GM21447 (cell line): ENCODE measurements at regions not wholly inside any gene's neighbourhood (a gene's known extent, or its start where the extent isn't known, plus 50 kb on each side); places are given as distances from the start of the nearest gene placed in this dataset.

Experiments used
- ATAC-seq: cut with Tn5 transposase; IDR thresholded peaks from one replicate; pipeline ENCODE4 v1.9.1; 2021; ENCODE audit not compliant: unreplicated experiment

DNA sequence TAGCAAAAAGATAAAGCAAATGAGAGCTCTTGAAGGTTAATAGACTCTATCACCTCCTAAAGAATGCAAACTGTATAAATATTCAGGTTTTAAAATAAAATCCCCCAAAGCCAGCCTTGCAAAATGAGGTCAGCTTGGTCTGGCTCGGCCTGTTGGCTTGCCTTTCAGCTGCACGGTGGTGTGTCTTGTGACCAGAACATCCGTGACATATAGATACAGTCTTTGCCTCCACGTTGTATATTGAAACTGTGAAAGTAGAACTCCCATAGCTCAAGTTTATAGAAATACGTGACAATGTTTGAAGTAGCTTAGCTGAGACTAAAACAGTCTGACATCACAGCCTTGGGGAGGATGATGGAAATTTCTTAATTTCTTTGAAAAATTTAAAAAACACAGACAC lies 236.6 kb upstream of the MYOCD start:
- no peak for ATAC-seq

DNA sequence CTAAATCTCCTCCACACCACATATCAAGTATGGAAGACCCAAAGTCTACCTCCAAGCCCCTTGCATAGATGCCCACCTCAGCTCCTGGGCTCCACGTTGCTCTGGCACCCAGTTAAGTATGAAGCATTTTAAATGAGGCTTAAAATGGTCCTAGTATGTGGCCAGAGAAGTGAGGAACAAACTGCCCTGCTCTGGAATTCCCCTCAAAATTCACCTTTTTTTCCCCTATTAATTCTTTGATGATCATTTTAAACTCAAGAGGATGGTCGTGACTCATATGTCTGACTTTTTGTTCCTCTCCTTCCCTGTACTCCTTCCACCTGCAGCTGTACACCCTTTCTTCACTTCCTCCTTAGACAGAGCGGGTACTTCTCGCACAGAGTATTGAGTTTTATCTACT lies 234.5 kb upstream of the MYOCD start:
- peak; percentile 78 for ATAC-seq

DNA sequence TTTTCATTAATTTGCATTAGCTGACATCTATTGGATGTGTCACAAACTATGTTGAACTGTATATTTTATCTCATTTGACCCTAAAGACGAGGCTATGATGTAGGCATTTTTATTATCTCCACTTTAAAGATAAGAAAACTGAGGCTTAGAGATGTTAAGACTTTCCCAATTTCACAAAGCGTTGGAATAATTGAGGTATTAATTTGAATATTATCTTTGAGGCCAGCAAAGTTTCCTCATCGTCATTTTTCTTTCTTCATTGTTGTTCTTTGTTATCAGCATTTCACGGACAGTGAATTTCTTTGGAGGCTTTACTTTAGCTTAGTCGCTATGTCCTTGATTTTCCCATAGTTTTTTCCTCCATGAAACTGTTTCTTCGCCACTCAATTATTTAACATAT lies 227.5 kb upstream of the MYOCD start:
- no peak for ATAC-seq

DNA sequence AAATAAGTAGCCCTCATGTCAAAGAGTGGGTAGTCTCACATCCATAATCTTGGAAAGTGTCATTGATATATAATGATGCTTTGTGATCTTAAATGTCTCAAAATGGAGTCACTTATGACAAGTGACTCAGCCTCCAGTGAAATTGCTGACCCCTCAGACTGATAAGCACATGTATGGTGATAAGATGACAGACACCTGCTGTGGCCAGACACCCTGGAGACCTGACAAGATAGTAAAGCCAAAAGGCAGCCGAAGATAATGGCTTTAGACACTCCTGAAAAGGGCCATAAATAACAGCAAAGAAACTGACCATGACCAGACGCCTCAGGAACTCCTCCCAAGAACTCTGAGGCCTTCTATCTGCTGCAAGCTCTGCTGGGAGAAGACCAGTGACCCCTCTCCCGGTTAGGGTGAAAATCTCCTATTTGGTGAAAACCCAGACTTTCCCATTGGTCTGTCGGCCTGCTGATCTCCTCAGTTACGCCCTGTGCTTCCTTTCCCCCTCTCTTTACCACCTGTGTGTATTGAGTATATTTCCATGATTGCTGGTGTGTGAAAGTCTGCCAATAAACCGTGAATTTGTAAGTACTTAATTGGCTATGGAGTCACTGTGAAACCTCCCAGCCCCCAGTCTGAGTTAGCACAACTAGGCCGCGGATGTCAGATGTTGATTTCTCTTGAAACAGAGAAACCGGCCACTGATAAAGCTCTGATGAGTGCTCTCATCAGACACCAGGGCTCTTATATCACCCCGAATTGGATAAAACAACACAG lies 226.7 kb upstream of the MYOCD start:
- ATAC-seq, result no peak

DNA sequence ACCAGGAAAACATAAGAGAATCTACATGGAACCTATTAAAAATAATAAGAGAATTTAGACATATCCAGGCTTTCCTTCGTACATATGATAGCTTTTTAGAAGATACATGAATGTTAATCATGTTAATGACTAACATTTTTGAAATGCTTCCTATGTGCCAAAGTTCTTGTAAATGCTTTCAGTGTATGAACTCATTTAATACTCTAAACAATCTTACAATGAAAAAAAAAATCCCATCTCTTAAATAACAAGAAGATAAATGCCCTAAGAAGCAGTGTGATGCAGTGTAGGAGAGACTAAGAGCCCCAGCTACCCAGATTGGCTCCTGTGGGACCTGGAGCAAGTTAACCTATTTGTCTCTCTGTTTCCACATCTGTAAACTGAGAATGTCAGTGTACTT lies 220.4 kb upstream of the MYOCD start:
- ATAC-seq, result no peak

DNA sequence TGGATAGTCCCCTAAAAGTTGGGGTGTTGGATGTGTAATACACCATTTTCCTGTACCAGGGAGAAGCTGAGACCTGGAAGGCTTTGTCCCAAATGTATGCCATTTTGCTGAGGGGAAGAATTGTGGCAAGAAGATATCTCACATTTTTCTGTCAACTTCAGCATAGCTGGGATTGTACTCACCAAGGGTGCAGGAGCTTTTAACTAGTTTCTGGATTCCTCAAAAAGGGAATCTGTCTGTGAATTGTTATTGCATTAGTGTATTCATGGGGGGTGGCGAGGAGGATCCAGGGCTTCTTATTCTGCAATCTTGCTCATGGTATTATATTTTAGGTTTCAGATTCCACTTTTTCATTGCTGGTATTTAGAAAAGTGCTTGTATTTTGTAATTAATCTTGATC lies 208.2 kb upstream of the MYOCD start:
- no peak for ATAC-seq

DNA sequence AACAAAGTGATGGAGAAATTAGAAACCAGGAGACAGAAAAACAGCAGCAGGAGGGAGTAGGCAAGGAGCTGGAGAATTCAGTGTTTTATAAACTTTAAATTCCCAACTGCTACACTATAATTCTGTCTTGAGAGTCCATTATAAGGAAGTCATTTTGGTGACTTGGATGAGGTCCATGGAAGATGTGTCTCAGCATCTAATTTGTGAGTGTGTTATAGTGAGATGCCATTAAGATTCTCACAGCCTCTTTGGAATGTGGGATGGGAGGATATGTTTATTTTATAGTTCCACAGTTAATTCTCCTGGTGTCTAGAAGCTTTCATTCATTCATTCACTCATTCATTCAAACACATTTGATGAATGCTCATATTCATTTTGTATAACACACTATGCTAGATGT lies 206.0 kb upstream of the MYOCD start:
- no peak for ATAC-seq

DNA sequence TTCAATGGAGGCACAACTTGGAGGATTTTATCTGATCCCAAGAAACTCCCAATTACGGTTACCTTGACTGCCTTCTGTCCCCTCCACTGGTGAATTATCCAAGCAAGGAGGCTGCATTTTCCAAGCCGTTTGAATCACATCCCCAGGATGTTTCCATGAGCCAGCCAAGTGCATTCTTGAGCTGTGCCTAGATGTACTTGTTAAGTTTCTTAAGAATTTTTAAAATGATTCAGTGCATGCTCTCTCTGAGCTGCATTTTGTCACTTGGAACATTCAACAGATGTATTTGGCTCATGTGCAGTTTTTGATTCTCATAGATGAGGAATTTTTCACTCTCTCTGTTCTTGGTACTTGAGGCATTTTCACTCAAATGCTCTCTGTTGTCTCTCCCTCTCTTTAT lies 202.6 kb upstream of the MYOCD start:
- no peak for ATAC-seq

DNA sequence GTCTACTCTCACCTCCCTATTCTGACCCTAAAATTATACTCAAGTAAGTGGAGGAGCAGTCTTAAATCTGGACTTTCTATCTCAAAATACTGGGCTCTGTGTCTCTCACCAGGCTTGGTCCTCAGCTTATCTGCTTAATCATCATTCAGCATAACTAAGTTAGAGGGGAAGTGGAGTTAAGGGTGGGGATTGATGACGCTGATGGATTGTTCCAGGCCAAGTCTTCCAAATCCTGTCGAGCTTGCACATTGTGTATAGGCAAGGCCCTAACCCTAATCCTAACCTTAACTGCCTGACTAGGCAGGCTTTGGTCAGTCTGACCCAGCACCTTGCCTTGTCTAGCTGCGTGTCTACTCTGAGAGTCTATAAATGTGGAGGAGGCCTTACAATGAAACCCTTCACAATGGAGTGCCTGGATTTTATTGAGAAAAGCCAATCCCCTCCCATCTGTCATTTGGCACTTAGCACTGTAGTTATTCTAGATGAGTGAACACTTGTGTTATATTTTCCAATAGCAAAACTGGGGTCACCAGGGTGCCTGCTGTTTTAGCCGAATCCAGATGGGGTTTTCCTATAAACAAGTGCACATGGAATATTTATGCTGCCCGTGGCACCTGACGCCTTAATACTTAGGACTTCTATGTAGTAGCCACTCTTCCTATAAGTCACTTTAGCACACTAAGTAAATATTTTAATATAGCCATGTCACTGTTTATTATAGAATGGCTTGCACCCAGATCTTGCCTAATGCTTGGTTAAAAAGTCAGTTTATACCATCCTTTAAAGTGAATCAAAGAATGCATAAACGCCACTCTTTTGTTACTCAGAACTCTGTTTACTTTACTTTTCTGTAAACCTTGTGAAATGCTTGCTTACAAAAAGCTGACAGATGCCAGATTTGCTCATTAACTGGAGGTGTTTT lies 193.2 kb upstream of the MYOCD start:
- no peak for ATAC-seq

DNA sequence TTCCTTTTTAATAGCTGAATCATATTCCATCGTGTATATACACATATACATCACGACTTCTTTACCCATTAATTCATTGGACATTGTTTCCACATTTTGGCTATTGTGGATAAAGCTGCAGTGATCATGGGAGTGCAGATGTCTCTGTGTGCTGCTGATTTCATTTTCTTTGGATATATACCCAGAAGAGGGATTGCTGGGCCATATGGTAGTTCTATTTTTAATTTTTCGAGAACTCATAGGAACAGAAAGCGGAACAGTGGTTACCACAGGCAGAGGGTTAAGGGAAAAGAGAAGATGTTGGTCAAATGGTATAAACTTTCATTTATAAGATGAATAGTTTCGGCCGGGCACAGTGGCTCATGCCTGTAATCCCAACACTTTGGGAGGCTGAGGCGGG lies 187.4 kb upstream of the MYOCD start:
- no peak for ATAC-seq

DNA sequence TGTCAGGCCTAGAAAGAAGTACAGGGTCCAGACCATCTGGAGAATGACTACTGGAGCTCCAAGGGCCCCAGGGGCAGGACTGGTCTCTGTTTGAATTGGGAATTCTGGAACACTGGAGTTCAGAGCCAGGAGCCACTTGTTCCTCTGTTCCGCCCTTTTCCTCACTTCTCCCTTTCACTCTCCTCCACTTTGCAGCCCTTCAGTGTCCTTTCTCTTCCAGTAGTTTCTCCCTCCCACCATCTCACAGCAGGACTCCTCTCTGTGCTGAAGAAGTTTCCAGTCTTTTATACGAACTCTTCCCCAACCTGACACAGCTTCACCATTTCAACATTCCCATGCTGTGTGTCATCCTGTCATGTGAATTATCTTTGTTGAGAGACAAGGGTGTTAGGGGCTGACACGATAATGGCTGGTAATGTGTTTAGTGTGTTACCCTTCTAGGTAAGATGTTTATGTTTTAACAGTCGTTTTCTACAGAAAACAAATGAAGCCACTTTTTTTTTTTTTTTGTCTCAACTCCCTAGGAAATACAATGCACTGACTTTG lies 180.3 kb upstream of the MYOCD start:
- ATAC-seq, result no peak

DNA sequence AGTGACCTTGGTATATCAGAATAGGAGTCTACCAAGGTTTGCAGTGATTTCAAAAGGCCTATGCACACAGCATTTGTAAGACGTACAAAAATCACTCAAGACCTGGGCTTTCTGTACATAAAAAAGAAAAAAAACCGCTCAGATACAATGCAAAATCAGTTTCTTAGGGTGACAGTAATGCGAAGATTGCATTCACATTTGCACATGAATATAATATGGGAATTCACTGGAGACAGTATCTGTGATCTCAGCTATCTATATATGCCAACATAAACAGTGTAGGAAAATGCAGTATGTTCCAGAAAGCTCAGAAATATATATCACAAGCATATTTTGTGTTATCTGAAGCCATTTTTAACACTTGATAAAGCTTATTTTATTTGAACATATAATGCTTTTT lies 176.4 kb upstream of the MYOCD start:
- ATAC-seq, result no peak

DNA sequence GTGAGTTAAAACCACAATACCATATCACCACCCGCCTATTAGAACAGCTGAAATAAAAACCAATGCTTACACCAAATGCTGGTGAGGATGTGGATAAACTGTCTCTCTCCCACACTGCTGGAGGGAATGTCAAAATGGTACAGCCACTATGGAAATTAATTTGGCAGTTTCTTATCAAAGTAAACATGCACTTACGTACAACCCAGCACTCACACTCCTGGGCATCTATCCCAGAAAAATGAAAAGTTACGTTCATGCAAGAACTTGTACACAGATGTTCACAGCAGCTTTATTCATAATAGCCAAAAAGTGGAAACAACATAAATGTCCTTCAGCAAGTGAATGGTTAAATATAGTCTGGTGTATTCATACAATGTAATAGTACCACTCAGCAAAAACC lies 173.2 kb upstream of the MYOCD start:
- no peak for ATAC-seq

DNA sequence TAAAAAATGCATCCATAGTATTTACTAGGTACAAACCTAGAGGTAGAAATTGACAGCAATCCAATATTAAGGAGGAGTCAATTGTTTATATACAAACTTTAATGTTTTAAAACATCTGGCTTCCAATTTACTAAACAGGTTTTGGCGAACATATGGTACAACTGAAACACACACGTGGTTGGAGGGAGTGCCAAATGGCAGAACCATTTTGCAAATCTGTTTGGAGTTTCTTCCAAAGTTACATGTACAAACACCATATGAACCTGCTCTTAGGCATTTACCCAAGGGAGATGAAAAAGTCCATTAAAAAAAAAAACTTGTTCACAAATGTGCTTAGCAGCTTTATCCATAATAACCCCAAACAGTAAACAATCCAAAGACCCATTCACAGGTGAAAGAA lies 159.8 kb upstream of the MYOCD start:
- no peak for ATAC-seq

DNA sequence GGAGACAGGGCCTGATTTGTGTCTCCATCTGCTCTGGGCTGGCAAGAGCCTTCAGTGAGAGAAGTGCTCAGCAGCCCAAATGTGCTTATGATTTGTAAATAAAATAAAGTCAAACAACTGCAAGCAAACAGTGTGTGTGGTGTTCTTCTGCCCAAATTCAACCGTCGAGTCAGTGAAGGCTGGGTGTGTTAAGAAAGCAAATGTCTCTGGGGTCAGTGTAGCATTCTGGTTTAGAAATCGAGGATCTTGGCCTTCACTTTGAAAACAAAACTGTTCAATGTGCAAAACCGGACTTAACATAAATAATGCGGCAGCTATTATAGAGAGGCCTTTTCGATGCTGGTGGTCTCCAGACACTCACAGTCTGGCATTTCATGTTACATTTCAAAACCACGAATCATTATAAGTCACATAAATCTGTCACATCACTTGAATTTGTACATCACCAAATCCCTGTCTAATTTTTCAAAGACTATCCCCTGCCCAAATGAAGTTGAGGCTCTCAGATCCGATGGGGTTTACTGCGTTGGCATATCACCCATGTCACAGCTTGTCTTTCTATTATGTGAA lies 158.6 kb upstream of the MYOCD start:
- no peak for ATAC-seq

DNA sequence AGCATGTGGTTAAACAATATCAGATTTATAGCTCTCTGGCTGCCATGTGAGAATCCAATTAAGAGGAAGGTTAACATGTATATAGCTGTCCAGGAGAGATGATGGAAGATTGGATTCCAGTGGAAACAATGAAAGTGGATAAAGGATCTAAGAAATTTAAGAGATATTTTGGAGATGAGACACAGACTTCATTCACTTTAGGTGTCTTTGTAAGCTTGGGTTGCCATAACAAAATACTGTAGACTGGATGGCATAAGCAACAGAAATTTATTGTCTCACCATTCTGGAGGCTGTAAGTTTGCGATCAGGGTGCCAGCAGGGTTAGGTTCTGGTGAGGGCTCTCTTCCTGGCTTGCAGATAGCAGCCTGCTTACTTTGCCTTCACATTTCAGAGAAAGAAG lies 155.9 kb upstream of the MYOCD start:
- ATAC-seq, result no peak

DNA sequence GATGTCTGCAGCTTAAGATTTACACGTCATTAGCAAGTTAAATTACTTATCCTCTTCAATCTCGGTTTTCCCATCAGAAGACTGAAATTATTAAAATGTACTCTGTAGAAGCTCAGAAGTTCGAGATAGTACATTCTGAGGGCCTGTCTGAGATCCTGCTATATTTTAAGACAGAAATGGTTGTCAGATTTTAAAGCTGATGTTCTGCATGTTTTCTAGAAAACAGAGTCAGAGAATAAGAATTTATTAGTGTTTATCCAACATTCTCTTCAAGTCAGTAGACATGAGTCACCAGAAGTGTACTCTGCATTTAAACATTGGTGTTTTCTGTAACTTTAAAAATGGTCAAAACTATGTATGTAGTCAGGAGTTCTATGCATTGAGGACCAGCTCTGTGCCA lies 155.2 kb upstream of the MYOCD start:
- no peak for ATAC-seq

DNA sequence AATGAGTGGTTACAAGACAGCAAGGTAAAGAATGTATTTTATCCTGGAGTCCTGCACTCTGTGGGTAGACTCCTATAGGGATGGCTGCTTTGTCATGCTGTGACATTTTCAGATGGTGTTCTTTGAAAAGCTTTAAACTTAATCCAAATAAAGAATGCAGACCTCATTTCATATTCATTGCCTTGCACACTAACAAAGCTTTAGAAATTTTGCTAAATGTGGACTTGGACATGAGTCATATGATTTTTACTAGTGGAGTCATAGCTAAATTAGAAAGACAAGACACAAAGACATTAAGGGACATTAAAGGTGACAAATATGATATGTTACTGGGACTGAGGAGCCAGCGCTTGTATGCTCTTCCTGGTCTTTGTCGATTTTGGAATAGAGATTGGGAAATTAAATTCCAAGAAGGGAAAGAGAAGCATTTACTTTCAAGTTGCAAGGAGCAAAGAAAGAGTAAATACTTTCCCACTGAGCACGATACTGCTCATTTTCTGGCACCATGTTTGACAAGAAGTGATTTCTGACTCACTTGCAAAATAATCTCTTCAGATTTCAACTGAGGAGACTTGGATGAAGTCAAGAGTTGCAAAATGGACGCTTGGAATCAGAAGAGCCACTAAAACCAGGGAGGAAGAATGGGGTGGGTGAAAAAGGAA lies 152.9 kb upstream of the MYOCD start:
- no peak for ATAC-seq

DNA sequence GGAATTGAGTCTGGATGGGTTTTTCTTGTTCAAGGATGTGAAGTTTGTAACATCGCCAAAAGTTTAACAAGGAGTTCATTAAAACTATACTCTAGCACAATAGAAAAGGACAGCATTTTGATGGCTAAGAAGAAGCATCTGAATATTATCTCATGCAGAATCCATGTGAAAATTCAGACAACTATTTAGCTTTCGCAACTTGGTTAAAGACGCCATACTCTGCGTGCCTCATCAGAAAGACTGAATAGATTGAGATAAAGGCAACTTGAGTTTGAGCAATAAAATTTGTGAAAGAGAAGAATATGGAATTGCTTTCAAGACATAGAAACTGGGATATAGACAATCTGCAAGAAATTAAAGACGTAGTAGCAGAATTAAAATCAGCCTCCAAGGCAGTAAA lies 151.1 kb upstream of the MYOCD start:
- no peak for ATAC-seq

DNA sequence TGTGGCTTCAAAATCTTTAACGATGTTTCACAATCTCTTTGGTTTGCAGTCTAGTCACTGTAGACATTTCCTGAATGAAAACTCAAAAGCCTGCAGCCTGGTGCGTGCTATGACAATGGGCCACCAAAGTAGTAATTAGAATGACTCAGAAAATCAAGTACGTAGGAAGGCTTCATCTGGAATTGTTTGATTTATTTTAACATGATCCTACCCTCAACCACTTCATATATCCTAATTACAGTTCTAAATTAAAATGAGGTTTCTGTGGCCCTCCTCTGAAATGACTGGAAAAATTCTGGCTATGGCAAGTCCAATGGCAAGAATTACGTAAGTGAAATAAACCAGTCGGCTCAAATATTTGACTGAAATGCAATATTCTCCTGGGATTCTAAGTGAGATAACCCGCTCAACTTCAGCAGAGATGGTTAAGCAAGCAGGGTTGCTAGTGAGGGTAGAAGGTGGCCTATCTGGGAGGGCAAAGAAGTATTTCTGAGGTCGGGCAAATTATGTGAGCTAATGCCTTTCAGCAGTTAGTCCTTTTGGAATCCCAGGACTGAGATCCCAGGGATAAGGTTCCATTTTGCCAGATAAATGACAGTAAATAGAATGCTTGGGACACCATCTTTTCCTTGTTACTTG lies 145.6 kb upstream of the MYOCD start:
- ATAC-seq, result no peak

DNA sequence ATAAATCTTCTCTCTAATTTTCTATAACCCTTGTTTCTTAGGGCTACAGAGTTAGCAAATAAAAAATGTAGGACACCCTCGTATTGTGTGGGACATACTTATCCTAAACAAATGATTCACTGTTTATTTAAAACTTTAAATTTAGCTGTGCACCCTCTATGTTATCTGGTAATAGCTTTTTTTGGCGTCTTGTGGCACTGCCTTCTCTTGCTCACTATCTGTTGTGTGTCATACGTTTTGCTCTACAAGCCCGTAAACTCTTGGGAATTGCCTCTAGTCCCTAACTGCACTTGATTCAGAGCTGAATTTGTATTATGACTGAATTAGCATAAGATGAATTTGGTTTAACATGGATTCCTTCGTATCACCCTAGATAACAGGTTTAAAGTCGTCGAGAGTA lies 144.3 kb upstream of the MYOCD start:
- ATAC-seq, result no peak
